GM12878 (cell line): ENCODE measurements at regions not wholly inside any gene's neighbourhood (a gene's known extent, or its start where the extent isn't known, plus 50 kb on each side); places are given as distances from the start of the nearest gene placed in this dataset.
A peak's percentile ranks its signal among the peaks of the same experiment; 100 is the strongest.

Experiments
- ATAC-seq: fragments of 200-7000 bp; cut with Tn5 transposase; 3 replicates; pipeline ENCODE4 v1.9.1; 2020; ENCODE audit warnings: mild to moderate bottlenecking, moderate library complexity
- BruUV-seq: library from RNA; stranded (reverse); fragments of 400-500 nt; replicated peaks from 2 replicates; lab custom pipeline; 2021; lab: Mats Ljungman, UMichigan
- CTCF ChIA-PET: fragments of 300-600 bp; sonication (Branson Sonifier 250); formaldehyde crosslinking; extraction: SDS; loops from one replicate; lab custom pipeline; 2021; ENCODE audit warnings: inconsistent platforms; lab: Yijun Ruan, JAX
- POLR2A ChIA-PET: fragments of 350-600 bp; formaldehyde crosslinking; extraction: SDS; loops from one replicate; lab custom pipeline; 2021; ENCODE audit warnings: inconsistent platforms; lab: Charles Lee
- RAD21 ChIA-PET: fragments of 300-600 bp; sonication (Branson Sonifier 250); formaldehyde crosslinking; loops from one replicate; lab custom pipeline; 2023; ENCODE audit warnings: antibody characterized with exemption; ENCODE audit not compliant: unreplicated experiment; lab: Charles Lee
- SMC1A ChIA-PET: fragments of 300-600 bp; sonication (Branson Sonifier 250); formaldehyde crosslinking; loops from one replicate; lab custom pipeline; 2023; ENCODE audit not compliant: unreplicated experiment, uncharacterized antibody; lab: Charles Lee
- DNase-seq: peaks from one replicate; pipeline ENCODE4 v3.0.0-alpha.2; 2011; ENCODE audit warnings: low read depth, low spot score
- FAIRE-seq: peaks from 3 replicates; lab custom pipeline; 2011; peaks lifted over from hg19 to GRCh38; lab: Jason Lieb, UNC
- H2AFZ ChIP-seq: 2 replicates; pipeline ENCODE4 v1.6.0; 2011; ENCODE audit warnings: low read depth, low read length, control low read depth; ENCODE audit not compliant: control insufficient read depth
- H3K27ac ChIP-seq: 2 replicates; pipeline ENCODE4 v1.5.1; 2011; ENCODE audit warnings: control low read depth; ENCODE audit not compliant: control insufficient read depth, insufficient read depth
- H3K27me3 ChIP-seq, 2 experiments: replicated peaks in 1 of 2; 2 replicates each; pipeline versions ENCODE4 v1.6.0 to v1.6.1; 2011; ENCODE audit warnings: low read length in 1 of 2; ENCODE audit not compliant: control insufficient read depth in 2 of 2, insufficient read depth in 2 of 2
- H3K36me3 ChIP-seq, 2 experiments: 2 replicates each; pipeline ENCODE4 v1.5.1; 2011; ENCODE audit warnings: low read length in 1 of 2; ENCODE audit not compliant: control insufficient read depth in 2 of 2, insufficient read depth in 2 of 2
- H3K4me1 ChIP-seq: 2 replicates; pipeline ENCODE4 v1.6.1; 2011; ENCODE audit warnings: mild to moderate bottlenecking, low read length, moderate library complexity, mixed read lengths; ENCODE audit not compliant: control insufficient read depth, insufficient read depth
- H3K4me2 ChIP-seq: 2 replicates; pipeline ENCODE4 v1.6.0; 2011; ENCODE audit warnings: control low read depth; ENCODE audit not compliant: control insufficient read depth, insufficient read depth
- H3K4me3 ChIP-seq: fragments of 200-600 bp; sonication (generic); 2 replicates; pipeline ENCODE4 v1.5.1; 2016
- H3K79me2 ChIP-seq: 2 replicates; pipeline ENCODE4 v1.6.0; 2011; ENCODE audit warnings: low read length; ENCODE audit not compliant: control insufficient read depth, insufficient read depth
- H3K9ac ChIP-seq: 2 replicates; pipeline ENCODE4 v1.8.0; 2011; ENCODE audit warnings: low read length, control low read depth, mixed read lengths; ENCODE audit not compliant: control insufficient read depth, insufficient read depth
- H3K9me3 ChIP-seq: replicated peaks from 3 replicates; pipeline ENCODE4 v1.5.1; 2011; ENCODE audit warnings: mild to moderate bottlenecking, low read length; ENCODE audit not compliant: control insufficient read depth, insufficient read depth
- H4K20me1 ChIP-seq: 2 replicates; pipeline ENCODE4 v1.6.0; 2011; ENCODE audit not compliant: control insufficient read depth, insufficient read depth
- BCL11A ChIP-seq: IDR thresholded peaks from 2 replicates; pipeline ENCODE4 v1.6.1; 2011; ENCODE audit warnings: low read depth, low read length
- BRCA1 ChIP-seq: IDR thresholded peaks from 2 replicates; pipeline ENCODE4 v1.6.1; 2011; ENCODE audit warnings: low read depth, low read length, improper control_type of control experiment
- KDM1A ChIP-seq: fragments of 200-600 bp; sonication (generic); IDR thresholded peaks from 2 replicates; pipeline ENCODE4 v1.6.1; 2016; ENCODE audit warnings: borderline replicate concordance
- MEF2A ChIP-seq: IDR thresholded peaks from 2 replicates; pipeline ENCODE4 v1.6.1; 2011; ENCODE audit warnings: low read depth, mild to moderate bottlenecking, low read length, moderate library complexity; ENCODE audit not compliant: insufficient read depth
- RAD21 ChIP-seq: IDR thresholded peaks from 2 replicates; pipeline ENCODE4 v1.6.1; 2011; ENCODE audit warnings: mild to moderate bottlenecking, low read depth, low read length, moderate library complexity; ENCODE audit not compliant: insufficient read depth
- SMC3 ChIP-seq: IDR thresholded peaks from 2 replicates; pipeline ENCODE4 v1.6.1; 2011; ENCODE audit warnings: low read length, improper control_type of control experiment, borderline replicate concordance
- YBX1 ChIP-seq: fragments of 450-650 bp; IDR thresholded peaks from 2 replicates; pipeline ENCODE4 v1.6.1; 2016; ENCODE audit warnings: antibody characterized with exemption
- WGBS: methylation state at CpG from one replicate; pipeline ENCODE4 v1.1.6; 2016; ENCODE audit warnings: low lambda C conversion rate; ENCODE audit not compliant: insufficient replicate concordance, insufficient coverage; ENCODE audit errors: missing lambda C conversion rate; 5-methylcytosine and 5-hydroxymethylcytosine counted together
- in situ Hi-C: fragments of 300-500 bp; cut with MboI; formaldehyde crosslinking; loops from 9 replicates; pipeline ENCODE4 v1.14.3; 2018; ENCODE audit warnings: mixed read lengths
- intact Hi-C: fragments of 100-400 bp; cut with micrococcal nuclease; formaldehyde crosslinking; loops from one replicate; pipeline ENCODE4 v1.14.2; 2022; ENCODE audit not compliant: unreplicated experiment
- TF ChIP-seq, protein P1 (sequence below), 3 experiments: IDR thresholded peaks in 2 of 3; conservative IDR thresholded peaks in 1 of 3; 2 replicates each; pipeline ENCODE4 v1.5.1; 2011; ENCODE audit warnings: low read depth in 3 of 3, low read length in 3 of 3, mild to moderate bottlenecking in 3 of 3, control low read depth in 2 of 3, moderate library complexity in 2 of 3, inconsistent platforms in 1 of 3, mixed read lengths in 1 of 3; ENCODE audit not compliant: control insufficient read depth in 2 of 3, insufficient read depth in 1 of 3; ENCODE audit errors: extremely low read depth in 1 of 3

DNA sequence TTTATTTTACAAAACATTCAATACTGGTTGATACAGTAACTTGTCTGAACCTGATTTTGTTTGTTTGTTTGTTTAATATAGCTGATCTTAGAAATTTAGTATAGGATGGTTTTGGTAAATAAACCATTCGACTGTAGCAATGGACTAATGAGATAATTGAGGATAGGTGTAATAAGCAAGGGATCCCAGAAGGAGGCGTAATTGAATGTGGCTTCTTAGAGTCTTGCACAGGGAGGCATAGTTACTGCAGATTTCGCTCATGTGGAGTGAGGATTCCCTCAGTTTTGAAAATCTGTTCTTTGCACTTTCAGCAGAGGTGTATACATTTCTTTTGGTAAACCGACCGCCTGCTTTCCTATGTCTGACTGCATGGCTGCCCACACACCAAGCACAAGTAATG is 709.6 kb downstream of the SOCS6 start:
- in situ Hi-C loops: no loop called here
- ChIA-PET SMC1A (no interaction called here), POLR2A (no interaction called here)

More for the DNA sequence above, 709.6 kb downstream of the SOCS6 start:
- Histone ChIP-seq H2AFZ (no peak overlapping the region), H3K4me3 (no peak overlapping the region), H3K79me2 (no peaks in the 10 kb centered on the region), H3K27ac (no peak overlapping the region), H3K4me1 (no peaks in the 10 kb centered on the region), H3K9me3 (no peaks in the 10 kb centered on the region), H4K20me1 (no peaks in the 10 kb centered on the region), H3K4me2 (no peak overlapping the region), H3K36me3 (no peaks in the 10 kb centered on the region), H3K27me3 (no peaks in the 10 kb centered on the region), H3K9ac (no peak overlapping the region)
- DNase-seq: no peak
- RAD21 ChIA-PET: interaction anchor here (0.7 to 1.0 kb wide), 2 partner anchors 39 to 442 kb away, joined by 3 read pairs; no protein-coding TSS in a partner anchor
- FAIRE-seq: no peak
- BruUV-seq: no TSS peak
- CTCF ChIA-PET: no interaction called here
- 51% methylated on average over 5 of the region's 5 CpGs for WGBS
- TF ChIP-seq KDM1A: no peak
- TF ChIP-seq BRCA1: no peak
- peak; percentile 42; the same call in 1 of the 2 replicates for TF ChIP-seq SMC3
- no peak for TF ChIP-seq BCL11A
- TF ChIP-seq, protein P1, sequence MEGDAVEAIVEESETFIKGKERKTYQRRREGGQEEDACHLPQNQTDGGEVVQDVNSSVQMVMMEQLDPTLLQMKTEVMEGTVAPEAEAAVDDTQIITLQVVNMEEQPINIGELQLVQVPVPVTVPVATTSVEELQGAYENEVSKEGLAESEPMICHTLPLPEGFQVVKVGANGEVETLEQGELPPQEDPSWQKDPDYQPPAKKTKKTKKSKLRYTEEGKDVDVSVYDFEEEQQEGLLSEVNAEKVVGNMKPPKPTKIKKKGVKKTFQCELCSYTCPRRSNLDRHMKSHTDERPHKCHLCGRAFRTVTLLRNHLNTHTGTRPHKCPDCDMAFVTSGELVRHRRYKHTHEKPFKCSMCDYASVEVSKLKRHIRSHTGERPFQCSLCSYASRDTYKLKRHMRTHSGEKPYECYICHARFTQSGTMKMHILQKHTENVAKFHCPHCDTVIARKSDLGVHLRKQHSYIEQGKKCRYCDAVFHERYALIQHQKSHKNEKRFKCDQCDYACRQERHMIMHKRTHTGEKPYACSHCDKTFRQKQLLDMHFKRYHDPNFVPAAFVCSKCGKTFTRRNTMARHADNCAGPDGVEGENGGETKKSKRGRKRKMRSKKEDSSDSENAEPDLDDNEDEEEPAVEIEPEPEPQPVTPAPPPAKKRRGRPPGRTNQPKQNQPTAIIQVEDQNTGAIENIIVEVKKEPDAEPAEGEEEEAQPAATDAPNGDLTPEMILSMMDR (IDR thresholded peaks at IDR 0.05 in 2 of 3, conservative IDR thresholded peaks at IDR 0.05 in 1 of 3; ENCODE audit: control insufficient read depth in 2 of 3, extremely low read depth in 1 of 3, insufficient read depth in 1 of 3, low read depth in 3 of 3, low read length in 3 of 3): peak in 2 of 3 experiments; percentile 20 to 48; a peak in 3 of 6 replicates
- peak; percentile 47 for TF ChIP-seq RAD21
- TF ChIP-seq YBX1: no peak
- no peak for TF ChIP-seq MEF2A
- ATAC-seq: peak; percentile 36
- intact Hi-C loops: no loop called here
